ENCODE measurements at regions not wholly inside any gene's neighbourhood (a gene's known extent, or its start where the extent isn't known, plus 50 kb on each side); places are given as distances from the start of the nearest gene placed in this dataset.
A peak's percentile ranks its signal among the peaks of the same experiment; 100 is the strongest.
"Not testable (repeated sequence)": the region's sequence is repeated elsewhere in the genome, so short reads cannot be mapped to it uniquely, and the experiment has no call there.

- no peak for DNase-seq (ENCODE audit: low read depth)
These were observed 112.9 kb upstream of the WARS2 start for GRCh38 chr1:119253366-119253765.

GRCh38 chr1:119254067-119254720 is 113.7 kb upstream of the WARS2 start:
- DNase-seq (ENCODE audit: low read depth), result no peak

- DNase-seq (ENCODE audit: low read depth), result not testable (repeated sequence)
These were observed 112.5 kb upstream of the HAO2 start for GRCh38 chr1:119256089-119256488.

- DNase-seq (ENCODE audit: low read depth), result no peak
These were observed 108.1 kb upstream of the HAO2 start for GRCh38 chr1:119260506-119260905.

GRCh38 chr1:119266386-119266785 is 102.2 kb upstream of the HAO2 start:
- DNase-seq (ENCODE audit: low read depth), result no peak

GRCh38 chr1:119266858-119267257 is 101.7 kb upstream of the HAO2 start:
- no peak for DNase-seq (ENCODE audit: low read depth)

- not testable (repeated sequence) for DNase-seq (ENCODE audit: low read depth)
These were observed 101.3 kb upstream of the HAO2 start for GRCh38 chr1:119267288-119267687.

GRCh38 chr1:119268879-119269278 is 99.7 kb upstream of the HAO2 start:
- no peak for DNase-seq (ENCODE audit: low read depth)

- peak; percentile 5 for DNase-seq (ENCODE audit: low read depth)
These were observed 93.1 kb upstream of the HAO2 start for GRCh38 chr1:119275145-119276134.

- DNase-seq (ENCODE audit: low read depth), result no peak
These were observed 92.0 kb upstream of the HAO2 start for GRCh38 chr1:119276558-119276957.

- no peak for DNase-seq (ENCODE audit: low read depth)
These were observed 88.9 kb upstream of the HAO2 start for GRCh38 chr1:119279456-119280381.

GRCh38 chr1:119285482-119285881 is 83.1 kb upstream of the HAO2 start:
- DNase-seq (ENCODE audit: low read depth), result no peak

GRCh38 chr1:119286587-119287181 is 81.9 kb upstream of the HAO2 start:
- no peak for DNase-seq (ENCODE audit: low read depth)

GRCh38 chr1:119288751-119289150 is 79.8 kb upstream of the HAO2 start:
- DNase-seq (ENCODE audit: low read depth), result no peak

GRCh38 chr1:119290297-119290696 is 78.3 kb upstream of the HAO2 start:
- DNase-seq (ENCODE audit: low read depth), result no peak

GRCh38 chr1:119291611-119292206 is 76.9 kb upstream of the HAO2 start:
- DNase-seq (ENCODE audit: low read depth), result no peak

- no peak for DNase-seq (ENCODE audit: low read depth)
These were observed 74.8 kb upstream of the HAO2 start for GRCh38 chr1:119293797-119294196.

GRCh38 chr1:119294199-119294598 is 74.4 kb upstream of the HAO2 start:
- DNase-seq (ENCODE audit: low read depth), result no peak

- DNase-seq (ENCODE audit: low read depth), result no peak
These were observed 73.9 kb upstream of the HAO2 start for GRCh38 chr1:119294722-119295121.

GRCh38 chr1:119298687-119299303 is 69.8 kb upstream of the HAO2 start:
- DNase-seq (ENCODE audit: low read depth), result no peak

GRCh38 chr1:119302011-119302410 is 66.6 kb upstream of the HAO2 start:
- DNase-seq (ENCODE audit: low read depth), result no peak
